ENCODE measurements at regions not wholly inside any gene's neighbourhood (a gene's known extent, or its start where the extent isn't known, plus 50 kb on each side); places are given as distances from the start of the nearest gene placed in this dataset.

DNA sequence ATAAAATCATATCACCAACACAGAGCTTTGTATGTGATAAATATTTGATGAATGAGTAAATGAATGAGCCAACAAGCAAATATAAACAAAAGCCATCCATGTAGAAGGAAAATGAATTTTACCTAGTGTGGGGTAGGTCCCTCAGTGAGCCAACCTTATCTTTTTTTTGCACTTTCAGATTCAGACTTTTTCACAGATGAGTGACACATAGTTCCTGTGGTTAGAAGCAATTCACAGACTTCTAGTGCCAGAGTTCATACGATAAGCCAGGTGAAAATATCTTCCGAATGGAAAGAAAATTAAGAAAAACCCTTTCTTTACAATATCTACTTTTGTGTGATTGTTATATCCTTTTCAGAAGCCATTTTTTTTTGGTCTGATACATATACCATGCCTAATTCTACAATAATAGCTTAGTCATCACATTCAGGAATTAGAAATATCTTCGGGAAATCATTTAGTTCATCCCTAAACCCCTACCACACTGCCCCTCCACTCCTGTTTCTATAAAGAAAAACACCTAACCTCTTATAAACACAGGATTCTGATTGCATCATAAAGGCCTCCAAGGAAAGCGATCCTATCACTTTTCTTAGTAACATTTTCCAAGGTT is 82.7 kb upstream of the CNR1 start:
- H3K79me2 ChIP-seq (ENCODE audit: insufficient read depth, low read length), result no peaks in the 10 kb centered on the region
- H3K27me3 ChIP-seq (ENCODE audit: insufficient read depth, low read length, poor library complexity), result no peaks in the 10 kb centered on the region
- H2AFZ ChIP-seq (ENCODE audit: low read depth, low read length), result no peak overlapping the region
- DNase-seq (no peak), ATAC-seq (ENCODE audit: insufficient read depth, low read depth) (no peak)
- H3K9me3 ChIP-seq (ENCODE audit: insufficient read depth, low read length, severe bottlenecking), result no peaks in the 10 kb centered on the region
- H3K4me2 ChIP-seq (ENCODE audit: insufficient read depth, low read length), result no peak overlapping the region
- no peaks in the 10 kb centered on the region for H3K36me3 ChIP-seq (ENCODE audit: insufficient read depth, low read length)
- no peak overlapping the region for H3K9ac ChIP-seq (ENCODE audit: low read depth, low read length)
- no peak overlapping the region for H3K27ac ChIP-seq (ENCODE audit: low read length)
- no peak overlapping the region for H3K4me3 ChIP-seq (ENCODE audit: low read depth in 1 of 2, low read length in 2 of 2)
- no peaks in the 10 kb centered on the region for H3K4me1 ChIP-seq (ENCODE audit: insufficient read depth, low read length)
- TF ChIP-seq, protein P1, sequence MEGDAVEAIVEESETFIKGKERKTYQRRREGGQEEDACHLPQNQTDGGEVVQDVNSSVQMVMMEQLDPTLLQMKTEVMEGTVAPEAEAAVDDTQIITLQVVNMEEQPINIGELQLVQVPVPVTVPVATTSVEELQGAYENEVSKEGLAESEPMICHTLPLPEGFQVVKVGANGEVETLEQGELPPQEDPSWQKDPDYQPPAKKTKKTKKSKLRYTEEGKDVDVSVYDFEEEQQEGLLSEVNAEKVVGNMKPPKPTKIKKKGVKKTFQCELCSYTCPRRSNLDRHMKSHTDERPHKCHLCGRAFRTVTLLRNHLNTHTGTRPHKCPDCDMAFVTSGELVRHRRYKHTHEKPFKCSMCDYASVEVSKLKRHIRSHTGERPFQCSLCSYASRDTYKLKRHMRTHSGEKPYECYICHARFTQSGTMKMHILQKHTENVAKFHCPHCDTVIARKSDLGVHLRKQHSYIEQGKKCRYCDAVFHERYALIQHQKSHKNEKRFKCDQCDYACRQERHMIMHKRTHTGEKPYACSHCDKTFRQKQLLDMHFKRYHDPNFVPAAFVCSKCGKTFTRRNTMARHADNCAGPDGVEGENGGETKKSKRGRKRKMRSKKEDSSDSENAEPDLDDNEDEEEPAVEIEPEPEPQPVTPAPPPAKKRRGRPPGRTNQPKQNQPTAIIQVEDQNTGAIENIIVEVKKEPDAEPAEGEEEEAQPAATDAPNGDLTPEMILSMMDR (IDR thresholded peaks at IDR 0.05; ENCODE audit: borderline replicate concordance, extremely low read depth, low read length, poor library complexity, severe bottlenecking), result no peak
- no peak for TF ChIP-seq EZH2 (IDR thresholded peaks at IDR 0.05; ENCODE audit: borderline replicate concordance, low read depth, low read length, severe bottlenecking)
- H4K20me1 ChIP-seq (ENCODE audit: insufficient read depth, low read length), result no peaks in the 10 kb centered on the region

DNA sequence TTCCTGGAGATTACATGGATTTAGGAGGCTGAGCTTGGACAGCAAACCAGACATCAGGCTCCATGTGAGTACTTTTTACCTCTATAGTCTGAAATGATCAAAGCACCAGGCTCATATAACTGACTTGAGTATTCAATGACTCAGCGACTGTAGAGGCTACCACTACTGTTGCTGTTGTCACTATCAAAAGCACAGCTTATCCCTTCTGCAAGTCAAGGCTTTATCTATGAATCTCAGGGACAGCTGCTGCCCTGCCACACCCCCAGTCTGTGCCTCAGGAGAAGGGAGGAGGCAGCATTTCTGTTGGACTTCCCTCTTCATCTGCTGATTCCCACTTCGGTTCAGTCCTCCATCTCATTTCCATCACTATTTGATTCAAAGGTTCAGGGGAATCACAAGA is 80.5 kb upstream of the CNR1 start:
- Histone ChIP-seq H3K79me2 (ENCODE audit: insufficient read depth, low read length) (no peaks in the 10 kb centered on the region), H3K4me2 (ENCODE audit: insufficient read depth, low read length) (no peak overlapping the region), H3K9ac (ENCODE audit: low read depth, low read length) (no peak overlapping the region), H2AFZ (ENCODE audit: low read depth, low read length) (no peak overlapping the region), H3K27me3 (ENCODE audit: insufficient read depth, low read length, poor library complexity) (no peaks in the 10 kb centered on the region), H3K36me3 (ENCODE audit: insufficient read depth, low read length) (no peaks in the 10 kb centered on the region), H3K4me3 (ENCODE audit: low read depth in 1 of 2, low read length in 2 of 2) (no peak overlapping the region), H4K20me1 (ENCODE audit: insufficient read depth, low read length) (no peaks in the 10 kb centered on the region), H3K9me3 (ENCODE audit: insufficient read depth, low read length, severe bottlenecking) (no peaks in the 10 kb centered on the region), H3K4me1 (ENCODE audit: insufficient read depth, low read length) (no peaks in the 10 kb centered on the region), H3K27ac (ENCODE audit: low read length) (no peak overlapping the region)
- DNase-seq (no peak), ATAC-seq (ENCODE audit: insufficient read depth, low read depth) (no peak)
- TF ChIP-seq EZH2 (IDR thresholded peaks at IDR 0.05; ENCODE audit: borderline replicate concordance, low read depth, low read length, severe bottlenecking), result no peak
- TF ChIP-seq, protein P1 (IDR thresholded peaks at IDR 0.05; ENCODE audit: borderline replicate concordance, extremely low read depth, low read length, poor library complexity, severe bottlenecking), result no peak

DNA sequence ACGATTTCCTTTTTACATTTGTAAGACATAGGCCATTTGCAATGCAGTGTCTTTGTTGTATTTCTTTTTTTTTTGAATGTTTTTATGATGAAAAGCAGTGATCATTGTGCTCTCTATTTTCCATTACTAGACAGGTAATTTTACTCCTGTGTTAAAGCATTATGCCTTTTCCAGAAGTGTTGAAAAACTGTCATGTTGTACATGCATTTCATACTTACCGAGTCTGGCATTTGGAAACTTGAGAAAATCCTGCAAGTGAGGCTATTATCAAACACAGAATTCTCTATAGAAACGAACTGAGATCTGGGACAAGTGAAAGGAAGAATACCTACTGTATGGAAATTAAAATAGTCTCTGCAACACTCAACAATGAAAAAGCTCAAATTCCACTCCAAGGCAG is 78.6 kb upstream of the CNR1 start:
- H4K20me1 ChIP-seq (ENCODE audit: insufficient read depth, low read length), result no peaks in the 10 kb centered on the region
- no peak overlapping the region for H2AFZ ChIP-seq (ENCODE audit: low read depth, low read length)
- no peaks in the 10 kb centered on the region for H3K4me1 ChIP-seq (ENCODE audit: insufficient read depth, low read length)
- DNase-seq (no peak), ATAC-seq (ENCODE audit: insufficient read depth, low read depth) (no peak)
- no peaks in the 10 kb centered on the region for H3K27me3 ChIP-seq (ENCODE audit: insufficient read depth, low read length, poor library complexity)
- no peaks in the 10 kb centered on the region for H3K79me2 ChIP-seq (ENCODE audit: insufficient read depth, low read length)
- no peaks in the 10 kb centered on the region for H3K36me3 ChIP-seq (ENCODE audit: insufficient read depth, low read length)
- TF ChIP-seq, protein P1 (IDR thresholded peaks at IDR 0.05; ENCODE audit: borderline replicate concordance, extremely low read depth, low read length, poor library complexity, severe bottlenecking), result no peak
- TF ChIP-seq EZH2 (IDR thresholded peaks at IDR 0.05; ENCODE audit: borderline replicate concordance, low read depth, low read length, severe bottlenecking), result no peak
- H3K4me2 ChIP-seq (ENCODE audit: insufficient read depth, low read length), result no peak overlapping the region
- no peak overlapping the region for H3K27ac ChIP-seq (ENCODE audit: low read length)
- no peaks in the 10 kb centered on the region for H3K9me3 ChIP-seq (ENCODE audit: insufficient read depth, low read length, severe bottlenecking)
- H3K9ac ChIP-seq (ENCODE audit: low read depth, low read length), result no peak overlapping the region
- H3K4me3 ChIP-seq (ENCODE audit: low read depth in 1 of 2, low read length in 2 of 2), result no peak overlapping the region

Data from DND-41 (cell line).